ENCODE measurements at regions not wholly inside any gene's neighbourhood (a gene's known extent, or its start where the extent isn't known, plus 50 kb on each side); places are given as distances from the start of the nearest gene placed in this dataset.

GRCh38 chr5:159403906-159404681 is 73.8 kb upstream of the IL12B start:
- no peaks in the 10 kb centered on the region for H3K9me2 ChIP-seq (replicated peaks; ENCODE audit: insufficient read depth, low read length)
- no peak overlapping the region for H3K27ac ChIP-seq (ENCODE audit: low read length)
- no peak overlapping the region for H2AFZ ChIP-seq (ENCODE audit: low read length)
- no peak overlapping the region for H3K4me2 ChIP-seq (ENCODE audit: low read depth, low read length)
- H3K9me3 ChIP-seq (replicated peaks; ENCODE audit: insufficient read depth, low read length): no peaks in the 10 kb centered on the region
- no peaks in the 10 kb centered on the region for H3K79me2 ChIP-seq (ENCODE audit: low read length)
- H3K27me3 ChIP-seq (replicated peaks; ENCODE audit: insufficient read depth, low read length): no peaks in the 10 kb centered on the region
- no peak for DNase-seq
- peaks cover 2% of the 10 kb centered on the region; the same call in 1 of the 2 replicates for H3K4me1 ChIP-seq (ENCODE audit: low read length)
- no peaks in the 10 kb centered on the region for H4K20me1 ChIP-seq (ENCODE audit: insufficient read depth, low read length)
- H3F3A ChIP-seq (ENCODE audit: insufficient read depth, low read length): no peaks in the 10 kb centered on the region
- no peak overlapping the region for H3K4me3 ChIP-seq (ENCODE audit: low read length)
- H3K36me3 ChIP-seq (replicated peaks; ENCODE audit: insufficient read depth, low read length): no peaks in the 10 kb centered on the region
- TF ChIP-seq EZH2phosphoT487 (IDR thresholded peaks at IDR 0.05; ENCODE audit: low read length): no peak
- no peak for TF ChIP-seq EZH2 (optimal IDR thresholded peaks at IDR 0.05; ENCODE audit: low read depth, low read length)
- no peak for TF ChIP-seq CTCF (IDR thresholded peaks at IDR 0.05; ENCODE audit: low read length)
- no peak overlapping the region for H3K9ac ChIP-seq (ENCODE audit: low read length)

- H3K79me2 ChIP-seq (ENCODE audit: low read length): no peaks in the 10 kb centered on the region
- H3K9me3 ChIP-seq (replicated peaks; ENCODE audit: insufficient read depth, low read length): no peaks in the 10 kb centered on the region
- TF ChIP-seq CTCF (IDR thresholded peaks at IDR 0.05; ENCODE audit: low read length): no peak
- no peak for TF ChIP-seq EZH2 (optimal IDR thresholded peaks at IDR 0.05; ENCODE audit: low read depth, low read length)
- no peak for TF ChIP-seq EZH2phosphoT487 (IDR thresholded peaks at IDR 0.05; ENCODE audit: low read length)
- H3K9me2 ChIP-seq (replicated peaks; ENCODE audit: insufficient read depth, low read length): no peaks in the 10 kb centered on the region
- no peak overlapping the region for H2AFZ ChIP-seq (ENCODE audit: low read length)
- H3K36me3 ChIP-seq (replicated peaks; ENCODE audit: insufficient read depth, low read length): no peaks in the 10 kb centered on the region
- no peaks in the 10 kb centered on the region for H4K20me1 ChIP-seq (ENCODE audit: insufficient read depth, low read length)
- H3F3A ChIP-seq (ENCODE audit: insufficient read depth, low read length): no peaks in the 10 kb centered on the region
- H3K27ac ChIP-seq (ENCODE audit: low read length): no peak overlapping the region
- H3K9ac ChIP-seq (ENCODE audit: low read length): no peak overlapping the region
- no peaks in the 10 kb centered on the region for H3K27me3 ChIP-seq (replicated peaks; ENCODE audit: insufficient read depth, low read length)
- DNase-seq: no peak
- H3K4me3 ChIP-seq (ENCODE audit: low read length): no peak overlapping the region
- no peak overlapping the region for H3K4me2 ChIP-seq (ENCODE audit: low read depth, low read length)
- peaks cover 6% of the 10 kb centered on the region; the same call in 1 of the 2 replicates for H3K4me1 ChIP-seq (ENCODE audit: low read length)
These were observed 75.3 kb upstream of the IL12B start for GRCh38 chr5:159405611-159406031.

GRCh38 chr5:159406571-159406970 is 76.3 kb upstream of the IL12B start:
- no peak overlapping the region for H3K4me3 ChIP-seq (ENCODE audit: low read length)
- TF ChIP-seq EZH2phosphoT487 (IDR thresholded peaks at IDR 0.05; ENCODE audit: low read length): no peak
- no peak for TF ChIP-seq EZH2 (optimal IDR thresholded peaks at IDR 0.05; ENCODE audit: low read depth, low read length)
- no peak for TF ChIP-seq CTCF (IDR thresholded peaks at IDR 0.05; ENCODE audit: low read length)
- no peaks in the 10 kb centered on the region for H3K9me3 ChIP-seq (replicated peaks; ENCODE audit: insufficient read depth, low read length)
- DNase-seq: no peak
- no peak overlapping the region for H2AFZ ChIP-seq (ENCODE audit: low read length)
- no peaks in the 10 kb centered on the region for H3K36me3 ChIP-seq (replicated peaks; ENCODE audit: insufficient read depth, low read length)
- no peaks in the 10 kb centered on the region for H3K9me2 ChIP-seq (replicated peaks; ENCODE audit: insufficient read depth, low read length)
- H3K27me3 ChIP-seq (replicated peaks; ENCODE audit: insufficient read depth, low read length): no peaks in the 10 kb centered on the region
- no peak overlapping the region for H3K4me2 ChIP-seq (ENCODE audit: low read depth, low read length)
- H3K9ac ChIP-seq (ENCODE audit: low read length): no peak overlapping the region
- H4K20me1 ChIP-seq (ENCODE audit: insufficient read depth, low read length): no peaks in the 10 kb centered on the region
- no peak overlapping the region for H3K27ac ChIP-seq (ENCODE audit: low read length)
- H3F3A ChIP-seq (ENCODE audit: insufficient read depth, low read length): no peaks in the 10 kb centered on the region
- no peaks in the 10 kb centered on the region for H3K79me2 ChIP-seq (ENCODE audit: low read length)
- H3K4me1 ChIP-seq (ENCODE audit: low read length): peaks cover 6% of the 10 kb centered on the region; the same call in 1 of the 2 replicates
